B cell (primary cell): ENCODE measurements at regions not wholly inside any gene's neighbourhood (a gene's known extent, or its start where the extent isn't known, plus 50 kb on each side); places are given as distances from the start of the nearest gene placed in this dataset.

Experiments
- ATAC-seq: fragments of 200-7000 bp; cut with Tn5 transposase; one replicate; pipeline ENCODE4 v1.10.0; 2021; ENCODE audit warnings: low read depth, mild to moderate bottlenecking, moderate number of reproducible peaks, moderate library complexity
- CTCF ChIA-PET: fragments of 350-600 bp; sonication (Branson Sonifier 250); formaldehyde crosslinking; loops from one replicate; lab custom pipeline; 2021; ENCODE audit warnings: antibody characterized with exemption, inconsistent platforms; lab: Charles Lee
- POLR2A ChIA-PET: fragments of 350-600 bp; sonication (Branson Sonifier 250); formaldehyde crosslinking; loops from one replicate; lab custom pipeline; 2021; ENCODE audit warnings: antibody characterized with exemption; lab: Charles Lee
- DNase-seq: peaks from one replicate; pipeline ENCODE4 v3.0.0; 2013
- H2AFZ ChIP-seq: 2 replicates; pipeline ENCODE4 v1.6.1; 2012; ENCODE audit warnings: mild to moderate bottlenecking, low read depth, low read length; ENCODE audit not compliant: insufficient read depth, poor library complexity, severe bottlenecking
- H3K27ac ChIP-seq, 2 donors: 1 replicate in 1 of 2; 2 replicates in 1 of 2; pipeline ENCODE4 v1.5.1; 2012 to 2013; ENCODE audit warnings: low read length in 2 of 2, mild to moderate bottlenecking in 2 of 2, moderate library complexity in 1 of 2
- H3K27me3 ChIP-seq, 4 experiments: fragments of 200-600 bp in 1 of 4; sonication (generic) in 1 of 4; replicated peaks in 1 of 4; 1 replicate in 2 of 4; 2 replicates in 2 of 4; pipeline versions ENCODE4 v1.6.1 to v1.7.0; 2013 to 2016; ENCODE audit warnings: low read length in 3 of 4, mild to moderate bottlenecking in 2 of 4, mixed read lengths in 1 of 4, moderate library complexity in 1 of 4; ENCODE audit not compliant: insufficient read depth in 4 of 4, control insufficient read depth in 3 of 4; ENCODE audit errors: control extremely low read depth in 1 of 4
- H3K36me3 ChIP-seq, 2 experiments: replicated peaks in 1 of 2; 1 replicate in 1 of 2; 2 replicates in 1 of 2; pipeline versions ENCODE4 v1.6.1 to v1.7.1; 2013; ENCODE audit warnings: low read length in 1 of 2; ENCODE audit not compliant: insufficient read depth in 2 of 2, control insufficient read depth in 1 of 2; ENCODE audit errors: control extremely low read depth in 1 of 2, extremely low read depth in 1 of 2
- H3K4me1 ChIP-seq, 2 donors: fragments of 200-600 bp in 1 of 2; sonication (generic) in 1 of 2; 1 replicate in 1 of 2; 2 replicates in 1 of 2; pipeline versions ENCODE4 v1.5.1 to v1.6.1; 2013 to 2017; ENCODE audit warnings: low read length in 2 of 2; ENCODE audit not compliant: control insufficient read depth in 2 of 2, insufficient read depth in 2 of 2
- H3K4me2 ChIP-seq: replicated peaks from 2 replicates; pipeline ENCODE3; 2012; ENCODE audit warnings: mild to moderate bottlenecking, low read depth, low read length; ENCODE audit not compliant: poor library complexity, severe bottlenecking
- H3K4me3 ChIP-seq, 5 experiments: fragments of 200-600 bp in 1 of 5; sonication (generic) in 1 of 5; 1 replicate in 3 of 5; 2 replicates in 2 of 5; pipeline versions ENCODE4 v1.5.1 to v1.7.0; 2011 to 2016; ENCODE audit warnings: low read length in 4 of 5, mild to moderate bottlenecking in 4 of 5, low read depth in 2 of 5, control low read depth in 1 of 5, moderate library complexity in 1 of 5; ENCODE audit not compliant: insufficient read depth in 1 of 5; ENCODE audit errors: control extremely low read depth in 1 of 5, extremely low read depth in 1 of 5
- H3K79me2 ChIP-seq: fragments of 200-600 bp; sonication (generic); one replicate; pipeline ENCODE4 v1.6.0; 2016; ENCODE audit warnings: low read length; ENCODE audit not compliant: control insufficient read depth, insufficient read depth
- H3K9ac ChIP-seq: fragments of 200-600 bp; sonication (generic); 2 replicates; pipeline ENCODE4 v1.6.1; 2017; ENCODE audit warnings: mild to moderate bottlenecking, low read length, moderate library complexity
- H3K9me3 ChIP-seq, 3 donors: one replicate each; pipeline versions ENCODE4 v1.6.1 to v1.7.1; 2013; ENCODE audit warnings: low read length in 2 of 3; ENCODE audit not compliant: control insufficient read depth in 2 of 3, insufficient read depth in 1 of 3; ENCODE audit errors: control extremely low read depth in 1 of 3
- H4K20me1 ChIP-seq: 2 replicates; pipeline ENCODE4 v1.6.0; 2012; ENCODE audit warnings: mild to moderate bottlenecking, low read length; ENCODE audit not compliant: insufficient read depth, control insufficient read depth, poor library complexity, severe bottlenecking
- H3K27ac Mint-ChIP-seq: one replicate; pipeline ENCODE4 v1.8.0; 2021; ENCODE audit warnings: mixed read lengths
- H3K27me3 Mint-ChIP-seq: one replicate; pipeline ENCODE4 v1.8.0; 2021; ENCODE audit warnings: mixed read lengths
- H3K4me1 Mint-ChIP-seq: one replicate; pipeline ENCODE4 v1.8.0; 2021; ENCODE audit warnings: mixed read lengths
- H3K4me3 Mint-ChIP-seq: one replicate; pipeline ENCODE4 v1.8.0; 2021; ENCODE audit warnings: mixed read lengths
- H3K9me3 Mint-ChIP-seq: one replicate; pipeline ENCODE4 v1.8.0; 2022; ENCODE audit warnings: mixed read lengths; ENCODE audit not compliant: insufficient read depth
- CTCF ChIP-seq: fragments of 200-600 bp; IDR thresholded peaks from one replicate; pipeline ENCODE4 v1.8.0; 2022; ENCODE audit warnings: antibody characterized with exemption, mild to moderate bottlenecking
- EZH2 ChIP-seq: IDR thresholded peaks from 2 replicates; pipeline ENCODE4 v1.6.1; 2012; ENCODE audit warnings: borderline replicate concordance, low read depth, mild to moderate bottlenecking, moderate library complexity, low read length; ENCODE audit not compliant: insufficient read depth, poor library complexity, severe bottlenecking
- WGBS: methylation state at CpG from one replicate; pipeline ENCODE4 v1.1.5; 2013; ENCODE audit warnings: missing lambda C conversion rate; ENCODE audit not compliant: insufficient coverage; 5-methylcytosine and 5-hydroxymethylcytosine counted together
- intact Hi-C: fragments of 100-400 bp; cut with micrococcal nuclease; formaldehyde crosslinking; loops from one replicate; pipeline ENCODE4 v1.10.0; 2022

- H3K9me3 ChIP-seq: no peaks in the 10 kb centered on the region
- TF ChIP-seq CTCF (no peak), EZH2 (no peak)
- H3K9me3 Mint-ChIP-seq: no peaks in the 10 kb centered on the region
- H3K27me3 ChIP-seq: no peaks in the 10 kb centered on the region
- H3K36me3 ChIP-seq: no peaks in the 10 kb centered on the region
- no peak overlapping the region for H3K4me3 ChIP-seq
- peaks cover 7% of the 10 kb centered on the region for H3K27me3 Mint-ChIP-seq
- no peak overlapping the region for H3K27ac Mint-ChIP-seq
- no peaks in the 10 kb centered on the region for H4K20me1 ChIP-seq
- POLR2A ChIA-PET: no interaction called here
- no peaks in the 10 kb centered on the region for H3K4me1 Mint-ChIP-seq
- intact Hi-C loops: no loop called here
- no peak overlapping the region for H2AFZ ChIP-seq
- DNase-seq (no peak), ATAC-seq (no peak)
- H3K79me2 ChIP-seq: no peaks in the 10 kb centered on the region
- H3K27ac ChIP-seq: no peak overlapping the region
- no peaks in the 10 kb centered on the region for H3K4me1 ChIP-seq
- no peak overlapping the region for H3K4me2 ChIP-seq
- CTCF ChIA-PET: no interaction called here
- 91% methylated on average over 1 of the region's 1 CpG for WGBS
- no peak overlapping the region for H3K9ac ChIP-seq
- no peak overlapping the region for H3K4me3 Mint-ChIP-seq
Observed at GRCh38 chr6:90805619-90806155, 218.8 kb upstream of the MAP3K7 start.

- H3K4me3 ChIP-seq: no peak overlapping the region
- Mint-ChIP-seq H3K27me3 (peaks cover 7% of the 10 kb centered on the region), H3K9me3 (no peaks in the 10 kb centered on the region), H3K4me3 (no peak overlapping the region), H3K4me1 (no peaks in the 10 kb centered on the region), H3K27ac (no peak overlapping the region)
- no peaks in the 10 kb centered on the region for H3K27me3 ChIP-seq
- intact Hi-C loops: no loop called here
- no peaks in the 10 kb centered on the region for H4K20me1 ChIP-seq
- no peaks in the 10 kb centered on the region for H3K36me3 ChIP-seq
- ChIA-PET CTCF (no interaction called here), POLR2A (no interaction called here)
- no peaks in the 10 kb centered on the region for H3K4me1 ChIP-seq
- WGBS: no CpG with 5 or more reads among the region's 2 CpGs
- no peak overlapping the region for H2AFZ ChIP-seq
- H3K9ac ChIP-seq: no peak overlapping the region
- no peak overlapping the region for H3K27ac ChIP-seq
- no peak for ATAC-seq
- H3K4me2 ChIP-seq: no peak overlapping the region
- TF ChIP-seq CTCF (no peak), EZH2 (no peak)
- no peaks in the 10 kb centered on the region for H3K79me2 ChIP-seq
- no peaks in the 10 kb centered on the region for H3K9me3 ChIP-seq
- DNase-seq: no peak
Observed at GRCh38 chr6:90803956-90804355, 217.1 kb upstream of the MAP3K7 start.
